MCF 10A (cell line): ENCODE measurements at regions not wholly inside any gene's neighbourhood (a gene's known extent, or its start where the extent isn't known, plus 50 kb on each side); places are given as distances from the start of the nearest gene placed in this dataset.

ENCODE experiments used
- BruUV-seq: library from RNA; stranded (reverse); fragments of 400-500 nt; replicated peaks from 2 replicates; lab custom pipeline; 2021; lab: Mats Ljungman, UMichigan
- CTCF ChIA-PET: fragments of 300-600 bp; sonication (Branson Sonifier 250); formaldehyde crosslinking; extraction: SDS; loops from one replicate; lab custom pipeline; 2021; ENCODE audit warnings: antibody characterized with exemption, inconsistent platforms; lab: Yijun Ruan, JAX
- POLR2A ChIA-PET: fragments of 300-600, 350-650 bp; sonication (Branson Sonifier 250); formaldehyde crosslinking; extraction: SDS; loops from one replicate; lab custom pipeline; 2020; ENCODE audit warnings: antibody characterized with exemption, inconsistent platforms; lab: Yijun Ruan, JAX
- DNase-seq: peaks from one replicate; pipeline ENCODE4 v3.0.0-alpha.2; 2018; ENCODE audit not compliant: unreplicated experiment
- H3K27ac Mint-ChIP-seq: one replicate; pipeline ENCODE4 v1.8.0; 2022; ENCODE audit warnings: mild to moderate bottlenecking, low read depth, mixed read lengths; ENCODE audit not compliant: unreplicated experiment
- H3K27me3 Mint-ChIP-seq: one replicate; pipeline ENCODE4 v1.8.0; 2022; ENCODE audit warnings: mixed read lengths; ENCODE audit not compliant: insufficient read depth, unreplicated experiment
- H3K36me3 Mint-ChIP-seq: one replicate; pipeline ENCODE4 v1.8.0; 2022; ENCODE audit warnings: mild to moderate bottlenecking, moderate library complexity, mixed read lengths; ENCODE audit not compliant: insufficient read depth, unreplicated experiment
- H3K4me1 Mint-ChIP-seq: one replicate; pipeline ENCODE4 v1.8.0; 2022; ENCODE audit warnings: mixed read lengths; ENCODE audit not compliant: insufficient read depth, unreplicated experiment
- H3K4me3 Mint-ChIP-seq: one replicate; pipeline ENCODE4 v1.8.0; 2022; ENCODE audit warnings: mild to moderate bottlenecking, moderate library complexity, mixed read lengths; ENCODE audit not compliant: unreplicated experiment
- H3K9me3 Mint-ChIP-seq: one replicate; pipeline ENCODE4 v1.8.0; 2022; ENCODE audit warnings: mixed read lengths; ENCODE audit not compliant: unreplicated experiment
- CTCF ChIP-seq: fragments of 200-600 bp; IDR thresholded peaks from one replicate; pipeline ENCODE4 v1.8.0; 2022; ENCODE audit warnings: antibody characterized with exemption, mild to moderate bottlenecking; ENCODE audit not compliant: unreplicated experiment
- intact Hi-C: fragments of 100-400 bp; cut with micrococcal nuclease; formaldehyde crosslinking; loops from 2 replicates; pipeline ENCODE4 v1.14.1; 2022

DNA sequence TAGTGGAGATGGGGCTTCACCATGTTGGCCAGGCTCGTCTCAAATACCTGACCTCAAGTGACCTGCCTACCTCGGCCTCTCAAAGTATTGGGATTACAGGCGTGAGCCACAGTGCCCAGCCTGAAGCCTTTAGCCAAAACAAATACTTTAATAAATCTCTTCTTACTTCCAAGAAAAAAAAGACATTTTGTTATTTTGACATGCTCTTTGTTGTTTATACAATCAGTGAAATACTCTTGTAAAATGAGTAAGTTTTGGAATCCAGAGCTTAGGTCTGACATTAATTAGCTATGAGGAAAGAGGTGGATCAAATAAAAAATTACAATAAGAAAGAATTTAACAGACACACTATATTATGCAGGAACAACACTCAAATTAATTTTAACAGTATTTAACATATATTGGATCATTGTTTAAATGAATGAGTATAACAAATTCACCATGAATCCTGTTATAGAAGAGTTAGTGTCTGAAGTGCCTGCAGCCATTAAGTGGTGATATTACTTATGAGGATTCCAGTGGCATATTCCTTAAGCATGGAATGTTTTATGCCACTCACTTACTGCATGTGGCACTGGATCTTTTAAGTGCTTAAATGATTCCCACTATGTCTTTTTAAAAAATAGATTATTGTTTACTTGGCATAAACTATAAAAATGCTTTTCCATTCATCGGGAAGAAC, 260.1 kb upstream of the GIMD1 start:
- Mint-ChIP-seq H3K27ac (no peak overlapping the region), H3K36me3 (no peaks in the 10 kb centered on the region), H3K4me3 (no peak overlapping the region), H3K9me3 (no peaks in the 10 kb centered on the region), H3K4me1 (no peaks in the 10 kb centered on the region), H3K27me3 (no peaks in the 10 kb centered on the region)
- POLR2A ChIA-PET: interaction anchor here (0.6 kb wide), 1 partner anchor 25 kb away, joined by 3 read pairs; no protein-coding TSS in a partner anchor
- no peak for TF ChIP-seq CTCF
- intact Hi-C loops: no loop called here
- BruUV-seq: no TSS peak
- CTCF ChIA-PET: no interaction called here
- peak; percentile 6 for DNase-seq

DNA sequence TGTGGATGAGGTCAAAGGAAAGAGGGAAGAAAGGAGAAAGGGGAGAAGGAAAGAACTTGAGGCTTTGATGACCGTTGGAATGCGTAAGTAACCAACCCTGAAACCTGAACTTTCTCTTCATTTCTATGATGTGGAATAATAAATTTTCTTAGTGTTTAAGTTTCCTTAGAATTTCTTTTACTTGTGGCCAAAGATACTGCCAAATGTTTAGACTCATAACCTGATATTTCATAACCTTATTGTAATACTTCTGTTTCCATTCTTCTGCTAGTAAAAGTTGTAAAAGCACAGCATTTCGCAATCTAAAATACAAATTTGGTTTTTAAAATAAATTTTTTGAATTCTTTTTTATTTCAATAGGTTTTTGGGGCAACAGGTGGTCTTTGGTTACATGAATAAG, 258.5 kb upstream of the GIMD1 start:
- no peak for DNase-seq
- no TSS peak for BruUV-seq
- no peak for TF ChIP-seq CTCF
- ChIA-PET POLR2A (no interaction called here), CTCF (interaction anchor here (0.6 kb wide), 1 partner anchor 362 kb away, joined by 4 read pairs; no protein-coding TSS in a partner anchor)
- Mint-ChIP-seq H3K9me3 (no peaks in the 10 kb centered on the region), H3K27me3 (no peaks in the 10 kb centered on the region), H3K4me3 (no peak overlapping the region), H3K36me3 (no peaks in the 10 kb centered on the region), H3K27ac (no peak overlapping the region), H3K4me1 (no peaks in the 10 kb centered on the region)
- intact Hi-C loops: no loop called here

DNA sequence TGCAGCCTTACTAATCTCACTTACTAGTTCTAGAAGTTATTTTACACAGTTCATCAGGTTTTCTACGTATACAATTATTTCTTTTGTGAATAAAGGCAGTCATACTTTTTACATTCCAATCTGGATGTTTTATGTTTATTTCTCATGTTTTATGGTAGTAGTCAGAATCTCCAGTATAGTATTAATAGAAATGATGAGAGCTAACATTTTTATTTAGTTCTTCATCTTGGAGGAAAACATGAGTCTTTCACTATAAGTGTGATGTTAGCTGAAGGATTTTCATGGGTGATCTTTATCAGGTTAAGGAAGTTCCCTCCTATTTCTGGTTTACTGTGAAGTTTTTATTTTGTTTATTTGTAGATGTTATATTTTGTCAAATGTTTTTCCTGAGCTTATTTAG, 256.1 kb upstream of the GIMD1 start:
- TF ChIP-seq CTCF: no peak
- intact Hi-C loops: no loop called here
- H3K36me3 Mint-ChIP-seq: no peaks in the 10 kb centered on the region
- BruUV-seq: no TSS peak
- H3K27ac Mint-ChIP-seq: no peak overlapping the region
- H3K9me3 Mint-ChIP-seq: no peaks in the 10 kb centered on the region
- ChIA-PET CTCF (no interaction called here), POLR2A (interaction anchor here (0.7 kb wide), 1 partner anchor 893 kb away, joined by 3 read pairs; no protein-coding TSS in a partner anchor)
- H3K4me1 Mint-ChIP-seq: no peaks in the 10 kb centered on the region
- H3K4me3 Mint-ChIP-seq: no peak overlapping the region
- no peak for DNase-seq
- no peaks in the 10 kb centered on the region for H3K27me3 Mint-ChIP-seq

DNA sequence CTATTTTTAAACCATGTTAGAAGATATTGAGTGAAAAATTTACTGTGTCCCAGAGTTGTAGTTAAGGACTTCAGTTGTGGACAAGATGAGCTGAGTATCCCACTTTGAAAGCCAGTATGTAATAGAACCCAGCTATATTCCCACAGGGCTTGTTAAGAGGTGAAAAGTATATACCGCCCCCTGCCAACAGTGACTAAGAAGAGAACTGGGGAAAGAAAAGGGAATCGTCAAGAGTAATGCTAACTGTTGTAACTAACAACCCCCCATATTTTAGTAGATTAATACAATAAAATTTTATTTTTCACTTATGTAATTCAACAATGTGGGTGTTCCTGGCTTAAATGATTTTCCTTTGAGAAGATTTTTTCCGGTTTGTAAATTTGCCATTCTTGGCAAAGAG, 250.4 kb upstream of the GIMD1 start:
- Mint-ChIP-seq H3K9me3 (no peaks in the 10 kb centered on the region), H3K4me1 (peaks cover 5% of the 10 kb centered on the region), H3K4me3 (no peak overlapping the region), H3K27me3 (no peaks in the 10 kb centered on the region), H3K36me3 (no peaks in the 10 kb centered on the region), H3K27ac (no peak overlapping the region)
- DNase-seq: peak; percentile 24
- BruUV-seq: no TSS peak
- ChIA-PET POLR2A (no interaction called here), CTCF (interaction anchor here (0.6 kb wide), 1 partner anchor 958 kb away, joined by 3 read pairs; no protein-coding TSS in a partner anchor)
- intact Hi-C loops: no loop called here
- no peak for TF ChIP-seq CTCF
